ENCODE measurements at regions not wholly inside any gene's neighbourhood (a gene's known extent, or its start where the extent isn't known, plus 50 kb on each side); places are given as distances from the start of the nearest gene placed in this dataset.
A peak's percentile ranks its signal among the peaks of the same experiment; 100 is the strongest.
"Not testable (repeated sequence)": the region's sequence is repeated elsewhere in the genome, so short reads cannot be mapped to it uniquely, and the experiment has no call there.

GRCh38 chr1:146599906-146600305, 338.2 kb upstream of the NBPF12 start:
- H3K9me3 Mint-ChIP-seq; H3K27ac ChIP-seq (ENCODE audit: low read depth); H3K4me3 Mint-ChIP-seq; H3K4me2 ChIP-seq; H3K4me1 ChIP-seq (ENCODE audit: insufficient read depth); H3F3A ChIP-seq (replicated peaks; ENCODE audit: low read depth); H3K79me2 ChIP-seq (replicated peaks; ENCODE audit: insufficient read depth); H3K36me3 ChIP-seq (ENCODE audit: insufficient read depth); H3K4me1 Mint-ChIP-seq; H3K27me3 Mint-ChIP-seq (ENCODE audit: insufficient read depth, low read depth, poor library complexity); H3K27ac Mint-ChIP-seq; H3K4me3 ChIP-seq; DNase-seq (ENCODE audit: low spot score); H3K9me2 ChIP-seq (ENCODE audit: insufficient read depth); H3K27me3 ChIP-seq (ENCODE audit: insufficient read depth); H2AFZ ChIP-seq; H3K36me3 Mint-ChIP-seq (ENCODE audit: low read depth); H4K20me1 ChIP-seq (replicated peaks; ENCODE audit: insufficient read depth): not testable (repeated sequence)
- ATAC-seq: peak; percentile 52

GRCh38 chr1:146581229-146581628, 352.4 kb upstream of the NOTCH2NLA start:
- H3K36me3 ChIP-seq (ENCODE audit: insufficient read depth); H3K9me3 Mint-ChIP-seq; H3K4me1 Mint-ChIP-seq; H2AFZ ChIP-seq; H4K20me1 ChIP-seq (replicated peaks; ENCODE audit: insufficient read depth); H3K36me3 Mint-ChIP-seq (ENCODE audit: low read depth); H3K4me3 Mint-ChIP-seq; H3K27me3 Mint-ChIP-seq (ENCODE audit: insufficient read depth, low read depth, poor library complexity); H3K9me2 ChIP-seq (ENCODE audit: insufficient read depth); H3K4me2 ChIP-seq; H3K4me1 ChIP-seq (ENCODE audit: insufficient read depth); H3K27ac ChIP-seq (ENCODE audit: low read depth); H3K4me3 ChIP-seq; ATAC-seq; H3K27ac Mint-ChIP-seq; H3K79me2 ChIP-seq (replicated peaks; ENCODE audit: insufficient read depth); H3K27me3 ChIP-seq (ENCODE audit: insufficient read depth); H3F3A ChIP-seq (replicated peaks; ENCODE audit: low read depth); DNase-seq (ENCODE audit: low spot score): not testable (repeated sequence)

- not testable (repeated sequence) for ATAC-seq; H3K4me1 ChIP-seq (ENCODE audit: insufficient read depth); H3F3A ChIP-seq (replicated peaks; ENCODE audit: low read depth); H3K27ac Mint-ChIP-seq; H3K27me3 ChIP-seq (ENCODE audit: insufficient read depth); H3K79me2 ChIP-seq (replicated peaks; ENCODE audit: insufficient read depth); H3K27ac ChIP-seq (ENCODE audit: low read depth); H4K20me1 ChIP-seq (replicated peaks; ENCODE audit: insufficient read depth); H3K27me3 Mint-ChIP-seq (ENCODE audit: insufficient read depth, low read depth, poor library complexity); H3K36me3 Mint-ChIP-seq (ENCODE audit: low read depth); DNase-seq (ENCODE audit: low spot score); H3K4me3 ChIP-seq; H2AFZ ChIP-seq; H3K9me3 Mint-ChIP-seq; H3K4me3 Mint-ChIP-seq; H3K9me2 ChIP-seq (ENCODE audit: insufficient read depth); H3K36me3 ChIP-seq (ENCODE audit: insufficient read depth); H3K4me2 ChIP-seq; H3K4me1 Mint-ChIP-seq
Measured at GRCh38 chr1:146567541-146567940, 338.7 kb upstream of the NOTCH2NLA start.

- H3K27me3 Mint-ChIP-seq (ENCODE audit: insufficient read depth, low read depth, poor library complexity); H3K79me2 ChIP-seq (replicated peaks; ENCODE audit: insufficient read depth); H4K20me1 ChIP-seq (replicated peaks; ENCODE audit: insufficient read depth); H3K4me2 ChIP-seq; H3K36me3 ChIP-seq (ENCODE audit: insufficient read depth); H2AFZ ChIP-seq; ATAC-seq; H3K4me1 Mint-ChIP-seq; H3K9me2 ChIP-seq (ENCODE audit: insufficient read depth); H3K27ac ChIP-seq (ENCODE audit: low read depth); H3K27me3 ChIP-seq (ENCODE audit: insufficient read depth); H3K27ac Mint-ChIP-seq; H3K4me1 ChIP-seq (ENCODE audit: insufficient read depth); H3K4me3 ChIP-seq; H3K9me3 Mint-ChIP-seq; DNase-seq (ENCODE audit: low spot score); H3K4me3 Mint-ChIP-seq; H3F3A ChIP-seq (replicated peaks; ENCODE audit: low read depth); H3K36me3 Mint-ChIP-seq (ENCODE audit: low read depth): not testable (repeated sequence)
Measured at GRCh38 chr1:146558032-146558431, 329.2 kb upstream of the NOTCH2NLA start.

GRCh38 chr1:146556405-146556804, 327.6 kb upstream of the NOTCH2NLA start:
- peak overlapping the region; percentile 2; the same call in 1 of the 2 replicates for H3K4me2 ChIP-seq
- H3K36me3 Mint-ChIP-seq (ENCODE audit: low read depth): not testable (repeated sequence)
- H3K27ac Mint-ChIP-seq: peak overlapping the region; percentile 90

GRCh38 chr1:146552414-146552813, 323.6 kb upstream of the NOTCH2NLA start:
- H3F3A ChIP-seq (replicated peaks; ENCODE audit: low read depth); H3K4me3 Mint-ChIP-seq; DNase-seq (ENCODE audit: low spot score); H3K27me3 ChIP-seq (ENCODE audit: insufficient read depth); H3K36me3 ChIP-seq (ENCODE audit: insufficient read depth); ATAC-seq; H2AFZ ChIP-seq; H4K20me1 ChIP-seq (replicated peaks; ENCODE audit: insufficient read depth); H3K4me3 ChIP-seq; H3K27ac ChIP-seq (ENCODE audit: low read depth); H3K9me2 ChIP-seq (ENCODE audit: insufficient read depth); H3K36me3 Mint-ChIP-seq (ENCODE audit: low read depth); H3K4me2 ChIP-seq; H3K9me3 Mint-ChIP-seq; H3K27ac Mint-ChIP-seq; H3K79me2 ChIP-seq (replicated peaks; ENCODE audit: insufficient read depth); H3K4me1 Mint-ChIP-seq; H3K27me3 Mint-ChIP-seq (ENCODE audit: insufficient read depth, low read depth, poor library complexity); H3K4me1 ChIP-seq (ENCODE audit: insufficient read depth): not testable (repeated sequence)

More at GRCh38 chr1:146556405-146556804, 327.6 kb upstream of the NOTCH2NLA start:
- not testable (repeated sequence) for DNase-seq (ENCODE audit: low spot score); H4K20me1 ChIP-seq (replicated peaks; ENCODE audit: insufficient read depth); H3K27me3 ChIP-seq (ENCODE audit: insufficient read depth); H3K4me1 ChIP-seq (ENCODE audit: insufficient read depth); H3K27me3 Mint-ChIP-seq (ENCODE audit: insufficient read depth, low read depth, poor library complexity); H3F3A ChIP-seq (replicated peaks; ENCODE audit: low read depth); H3K4me3 ChIP-seq; H2AFZ ChIP-seq; H3K9me3 Mint-ChIP-seq; H3K36me3 ChIP-seq (ENCODE audit: insufficient read depth); H3K4me1 Mint-ChIP-seq; H3K9me2 ChIP-seq (ENCODE audit: insufficient read depth); H3K79me2 ChIP-seq (replicated peaks; ENCODE audit: insufficient read depth); H3K4me3 Mint-ChIP-seq
- peak; percentile 84 for ATAC-seq
- H3K27ac ChIP-seq (ENCODE audit: low read depth): peak overlapping the region; percentile 92; the same call in 1 of the 2 replicates

GRCh38 chr1:146548684-146549083, 319.9 kb upstream of the NOTCH2NLA start:
- H3K27ac ChIP-seq (ENCODE audit: low read depth); H3K9me2 ChIP-seq (ENCODE audit: insufficient read depth); H3F3A ChIP-seq (replicated peaks; ENCODE audit: low read depth); H4K20me1 ChIP-seq (replicated peaks; ENCODE audit: insufficient read depth); H3K4me3 Mint-ChIP-seq; H3K27ac Mint-ChIP-seq; H3K36me3 ChIP-seq (ENCODE audit: insufficient read depth); DNase-seq (ENCODE audit: low spot score); H3K4me3 ChIP-seq; H3K4me1 ChIP-seq (ENCODE audit: insufficient read depth); H2AFZ ChIP-seq; H3K79me2 ChIP-seq (replicated peaks; ENCODE audit: insufficient read depth); H3K9me3 Mint-ChIP-seq; ATAC-seq; H3K27me3 Mint-ChIP-seq (ENCODE audit: insufficient read depth, low read depth, poor library complexity); H3K27me3 ChIP-seq (ENCODE audit: insufficient read depth); H3K4me1 Mint-ChIP-seq; H3K36me3 Mint-ChIP-seq (ENCODE audit: low read depth); H3K4me2 ChIP-seq: not testable (repeated sequence)
